Transverse colon (tissue), 4 donors: ENCODE measurements at regions not wholly inside any gene's neighbourhood (a gene's known extent, or its start where the extent isn't known, plus 50 kb on each side); places are given as distances from the start of the nearest gene placed in this dataset.

Experiments used
- DNase-seq: peaks from one replicate; pipeline ENCODE4 v3.0.0-alpha.2; 2019
- H3K27ac ChIP-seq, 4 donors: fragments of 200-600 bp; sonication (generic); 2 replicates each; pipeline ENCODE4 v1.5.1; 2016 to 2018; ENCODE audit warnings: inconsistent platforms in 4 of 4
- H3K27me3 ChIP-seq: fragments of 200-600 bp; sonication (generic); 2 replicates; pipeline ENCODE4 v1.5.1; 2017; ENCODE audit warnings: inconsistent platforms
- H3K36me3 ChIP-seq, 4 donors: fragments of 200-600 bp; sonication (generic); 2 replicates each; pipeline ENCODE4 v1.5.1; 2017 to 2019; ENCODE audit warnings: inconsistent platforms in 4 of 4
- H3K4me1 ChIP-seq, 4 donors: fragments of 200-600 bp; sonication (generic); 2 replicates each; pipeline ENCODE4 v1.5.1; 2017 to 2020; ENCODE audit warnings: inconsistent platforms in 4 of 4
- H3K4me3 ChIP-seq, 4 donors: fragments of 200-600 bp; sonication (generic); 1 replicate in 1 of 4; 2 replicates in 3 of 4; pipeline versions ENCODE4 v1.5.1 to v1.6.1; 2017 to 2019; ENCODE audit warnings: inconsistent platforms in 4 of 4
- H3K9me3 ChIP-seq, 2 donors: fragments of 200-600 bp; sonication (generic); 2 replicates each; pipeline ENCODE4 v1.5.1; 2017 to 2019; ENCODE audit warnings: inconsistent platforms in 2 of 2
- CTCF ChIP-seq, 5 experiments: fragments of 200-600 bp in 3 of 5; fragments of 450-650 bp in 2 of 5; sonication (generic) in 3 of 5; IDR thresholded peaks; 1 replicate in 2 of 5; 2 replicates in 3 of 5; pipeline ENCODE4 v1.5.1; 2016 to 2017; ENCODE audit warnings: antibody characterized with exemption in 5 of 5, inconsistent platforms in 3 of 5, mild to moderate bottlenecking in 2 of 5, moderate library complexity in 1 of 5
- EP300 ChIP-seq: sonication (generic); formaldehyde crosslinking; IDR thresholded peaks from one replicate; pipeline ENCODE4 v1.6.1; 2017; ENCODE audit warnings: antibody characterized with exemption, low read depth
- POLR2A ChIP-seq: fragments of 450-650 bp; IDR thresholded peaks from one replicate; pipeline ENCODE4 v1.6.1; 2016; ENCODE audit warnings: antibody characterized with exemption, mild to moderate bottlenecking, moderate library complexity
- POLR2AphosphoS5 ChIP-seq, 3 donors: sonication (generic); formaldehyde crosslinking; IDR thresholded peaks; one replicate each; pipeline ENCODE4 v1.6.1; 2016; ENCODE audit warnings: antibody characterized with exemption in 3 of 3
- WGBS, 2 donors: methylation state at CpG; one replicate each; pipeline ENCODE4 v1.1.5; 2018; ENCODE audit warnings: low coverage in 1 of 2; 5-methylcytosine and 5-hydroxymethylcytosine counted together
- in situ Hi-C, 4 donors: fragments of 200-750 bp; cut with MboI; loops; one replicate each; pipeline versions ENCODE4 v1.15.0 to v1.15.1; 2017; ENCODE audit warnings: low sequenced_read_pairs in 3 of 4, low pct_ligation_motif_present in 1 of 4, low pct_unique_long_range_greater_than_20kb in 1 of 4
- intact Hi-C: fragments of 100-400 bp; cut with DNase I; formaldehyde crosslinking; loops from one replicate; pipeline ENCODE4 v1.15.1; 2023; ENCODE audit warnings: low total_unique reads

GRCh38 chr3:99586701-99587100 lies 51.7 kb upstream of the COL8A1 start:
- in situ Hi-C loops (no loop called here), intact Hi-C loops (no loop called here)
- TF ChIP-seq POLR2AphosphoS5 (IDR thresholded peaks at IDR 0.05) (no peak), POLR2A (no peak), CTCF (IDR thresholded peaks at IDR 0.05) (no peak), EP300 (no peak)
- WGBS, 2 donors = 64 to 70% methylated on average over 3 of the region's 3 CpGs
- Histone ChIP-seq H3K9me3 (no peaks in the 10 kb centered on the region), H3K4me3 (no peak overlapping the region), H3K36me3 (no peaks in the 10 kb centered on the region), H3K4me1 (no peaks in the 10 kb centered on the region), H3K27me3 (no peaks in the 10 kb centered on the region), H3K27ac (no peak overlapping the region)
- no peak for DNase-seq

DNA sequence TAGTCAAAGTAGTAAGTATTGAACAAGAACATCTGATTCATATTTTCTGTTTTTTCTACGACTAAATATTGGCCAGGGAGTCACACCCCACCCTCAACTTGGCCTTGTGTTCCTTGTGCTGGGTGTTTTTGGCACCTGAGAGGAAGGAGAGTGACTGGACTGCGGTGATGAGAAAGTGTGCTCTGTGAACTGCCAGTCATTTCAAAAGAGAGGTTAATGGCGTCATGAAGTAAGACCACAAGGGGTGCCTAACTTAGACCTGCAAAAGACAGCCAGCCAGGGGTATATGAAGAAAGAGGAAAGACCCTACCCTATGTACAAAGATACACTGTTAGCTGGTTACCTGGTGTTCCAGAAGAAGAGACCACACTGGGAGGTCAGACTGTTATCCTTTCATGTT lies 58.4 kb upstream of the COL8A1 start:
- H3K4me3 ChIP-seq = no peak overlapping the region
- no peak for TF ChIP-seq POLR2AphosphoS5 (IDR thresholded peaks at IDR 0.05)
- no peak for TF ChIP-seq EP300
- TF ChIP-seq CTCF (IDR thresholded peaks at IDR 0.05) = no peak
- no peak for TF ChIP-seq POLR2A
- no peak overlapping the region for H3K27ac ChIP-seq
- in situ Hi-C loops (no loop called here), intact Hi-C loops (no loop called here)
- H3K4me1 ChIP-seq = no peaks in the 10 kb centered on the region
- H3K36me3 ChIP-seq = no peaks in the 10 kb centered on the region
- no peaks in the 10 kb centered on the region for H3K27me3 ChIP-seq
- H3K9me3 ChIP-seq = no peaks in the 10 kb centered on the region
- DNase-seq = no peak
- 71 to 77% methylated on average over 3 of the region's 3 CpGs for WGBS, 2 donors

DNA sequence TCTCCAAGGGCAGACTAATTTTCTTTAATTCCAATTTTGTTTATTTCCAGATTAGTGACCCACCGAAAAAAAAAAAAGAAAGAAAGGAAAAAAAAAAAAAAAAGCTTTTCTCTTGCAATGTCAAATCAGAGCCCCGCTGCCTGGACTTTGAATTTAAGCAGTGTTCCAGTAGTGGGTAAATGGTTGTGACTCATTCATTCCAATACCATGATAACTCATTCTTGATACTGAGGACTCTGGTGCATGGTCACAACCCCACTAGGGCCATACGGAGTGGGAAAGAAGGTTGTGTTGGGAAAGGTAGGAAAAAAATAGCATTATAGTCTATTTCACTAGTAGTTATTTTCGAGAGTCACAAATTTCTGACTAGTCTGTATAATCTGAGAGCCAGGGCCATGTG lies 59.1 kb upstream of the COL8A1 start:
- H3K27me3 ChIP-seq = no peaks in the 10 kb centered on the region
- H3K27ac ChIP-seq = no peak overlapping the region
- no peaks in the 10 kb centered on the region for H3K36me3 ChIP-seq
- TF ChIP-seq CTCF (IDR thresholded peaks at IDR 0.05) (no peak), EP300 (no peak), POLR2A (no peak), POLR2AphosphoS5 (IDR thresholded peaks at IDR 0.05) (no peak)
- no peaks in the 10 kb centered on the region for H3K9me3 ChIP-seq
- intact Hi-C loops = no loop called here
- no peak for DNase-seq
- WGBS, 2 donors = 76 to 79% methylated on average over 4 of the region's 4 CpGs
- H3K4me1 ChIP-seq = no peaks in the 10 kb centered on the region
- H3K4me3 ChIP-seq = no peak overlapping the region
- in situ Hi-C loops = no loop called here

- no peaks in the 10 kb centered on the region for H3K9me3 ChIP-seq
- H3K27me3 ChIP-seq = no peaks in the 10 kb centered on the region
- DNase-seq = no peak
- H3K4me1 ChIP-seq = no peaks in the 10 kb centered on the region
- TF ChIP-seq POLR2AphosphoS5 (IDR thresholded peaks at IDR 0.05) (no peak), EP300 (no peak), CTCF (IDR thresholded peaks at IDR 0.05) (no peak), POLR2A (no peak)
- no peak overlapping the region for H3K4me3 ChIP-seq
- intact Hi-C loops = no loop called here
- in situ Hi-C loops = no loop called here
- WGBS, 2 donors = 83 to 100% methylated on average over 1 of the region's 1 CpG
- no peaks in the 10 kb centered on the region for H3K36me3 ChIP-seq
- no peak overlapping the region for H3K27ac ChIP-seq
Measured at GRCh38 chr3:99578339-99578970, 59.9 kb upstream of the COL8A1 start.
